ENCODE measurements at regions not wholly inside any gene's neighbourhood (a gene's known extent, or its start where the extent isn't known, plus 50 kb on each side); places are given as distances from the start of the nearest gene placed in this dataset.

DNA sequence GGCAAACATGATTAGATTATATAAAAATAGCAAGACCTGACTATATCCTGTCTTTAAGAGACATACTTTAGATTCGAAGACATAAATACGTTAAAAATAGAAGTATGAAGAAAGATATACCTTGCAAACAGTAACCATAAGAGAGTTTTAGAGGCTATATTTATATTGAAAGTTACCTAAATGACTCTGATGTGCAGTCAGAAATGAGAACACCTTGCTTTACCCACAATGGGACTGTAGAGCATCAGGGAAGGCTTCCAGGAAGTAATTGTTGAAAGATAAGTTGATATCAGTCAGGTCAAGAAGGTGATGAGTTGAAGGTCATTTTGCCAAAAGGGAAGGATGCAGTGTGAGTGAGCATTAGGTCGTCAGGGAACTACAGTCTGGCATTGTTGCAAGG lies 110.2 kb downstream of the NEDD1 start:
- intact Hi-C loops (cut with micrococcal nuclease; ENCODE audit: unreplicated experiment) (no loop called here), in situ Hi-C loops (cut with HindIII; ENCODE audit: low pct_unique_long_range_greater_than_20kb, low sequenced_read_pairs) (no loop called here)
- no peak for TF ChIP-seq SIN3A (IDR thresholded peaks at IDR 0.05; ENCODE audit: borderline replicate concordance, insufficient read depth, low read depth, low read length)
- no peak for TF ChIP-seq POLR2AphosphoS5 (IDR thresholded peaks at IDR 0.05; ENCODE audit: low read depth, low read length)
- TF ChIP-seq, protein P1, sequence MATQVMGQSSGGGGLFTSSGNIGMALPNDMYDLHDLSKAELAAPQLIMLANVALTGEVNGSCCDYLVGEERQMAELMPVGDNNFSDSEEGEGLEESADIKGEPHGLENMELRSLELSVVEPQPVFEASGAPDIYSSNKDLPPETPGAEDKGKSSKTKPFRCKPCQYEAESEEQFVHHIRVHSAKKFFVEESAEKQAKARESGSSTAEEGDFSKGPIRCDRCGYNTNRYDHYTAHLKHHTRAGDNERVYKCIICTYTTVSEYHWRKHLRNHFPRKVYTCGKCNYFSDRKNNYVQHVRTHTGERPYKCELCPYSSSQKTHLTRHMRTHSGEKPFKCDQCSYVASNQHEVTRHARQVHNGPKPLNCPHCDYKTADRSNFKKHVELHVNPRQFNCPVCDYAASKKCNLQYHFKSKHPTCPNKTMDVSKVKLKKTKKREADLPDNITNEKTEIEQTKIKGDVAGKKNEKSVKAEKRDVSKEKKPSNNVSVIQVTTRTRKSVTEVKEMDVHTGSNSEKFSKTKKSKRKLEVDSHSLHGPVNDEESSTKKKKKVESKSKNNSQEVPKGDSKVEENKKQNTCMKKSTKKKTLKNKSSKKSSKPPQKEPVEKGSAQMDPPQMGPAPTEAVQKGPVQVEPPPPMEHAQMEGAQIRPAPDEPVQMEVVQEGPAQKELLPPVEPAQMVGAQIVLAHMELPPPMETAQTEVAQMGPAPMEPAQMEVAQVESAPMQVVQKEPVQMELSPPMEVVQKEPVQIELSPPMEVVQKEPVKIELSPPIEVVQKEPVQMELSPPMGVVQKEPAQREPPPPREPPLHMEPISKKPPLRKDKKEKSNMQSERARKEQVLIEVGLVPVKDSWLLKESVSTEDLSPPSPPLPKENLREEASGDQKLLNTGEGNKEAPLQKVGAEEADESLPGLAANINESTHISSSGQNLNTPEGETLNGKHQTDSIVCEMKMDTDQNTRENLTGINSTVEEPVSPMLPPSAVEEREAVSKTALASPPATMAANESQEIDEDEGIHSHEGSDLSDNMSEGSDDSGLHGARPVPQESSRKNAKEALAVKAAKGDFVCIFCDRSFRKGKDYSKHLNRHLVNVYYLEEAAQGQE (IDR thresholded peaks at IDR 0.05; ENCODE audit: insufficient read depth in 1 of 2, low read depth in 2 of 2, low read length in 1 of 2), result no peak
- TF ChIP-seq, protein P2, sequence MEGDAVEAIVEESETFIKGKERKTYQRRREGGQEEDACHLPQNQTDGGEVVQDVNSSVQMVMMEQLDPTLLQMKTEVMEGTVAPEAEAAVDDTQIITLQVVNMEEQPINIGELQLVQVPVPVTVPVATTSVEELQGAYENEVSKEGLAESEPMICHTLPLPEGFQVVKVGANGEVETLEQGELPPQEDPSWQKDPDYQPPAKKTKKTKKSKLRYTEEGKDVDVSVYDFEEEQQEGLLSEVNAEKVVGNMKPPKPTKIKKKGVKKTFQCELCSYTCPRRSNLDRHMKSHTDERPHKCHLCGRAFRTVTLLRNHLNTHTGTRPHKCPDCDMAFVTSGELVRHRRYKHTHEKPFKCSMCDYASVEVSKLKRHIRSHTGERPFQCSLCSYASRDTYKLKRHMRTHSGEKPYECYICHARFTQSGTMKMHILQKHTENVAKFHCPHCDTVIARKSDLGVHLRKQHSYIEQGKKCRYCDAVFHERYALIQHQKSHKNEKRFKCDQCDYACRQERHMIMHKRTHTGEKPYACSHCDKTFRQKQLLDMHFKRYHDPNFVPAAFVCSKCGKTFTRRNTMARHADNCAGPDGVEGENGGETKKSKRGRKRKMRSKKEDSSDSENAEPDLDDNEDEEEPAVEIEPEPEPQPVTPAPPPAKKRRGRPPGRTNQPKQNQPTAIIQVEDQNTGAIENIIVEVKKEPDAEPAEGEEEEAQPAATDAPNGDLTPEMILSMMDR (IDR thresholded peaks at IDR 0.05), result no peak
- no peak for TF ChIP-seq TCF7L2 (IDR thresholded peaks at IDR 0.05; ENCODE audit: low read depth, low read length)
- POLR2A ChIA-PET, result no interaction called here
- DNase-seq (ENCODE audit: low read depth, low spot score) (no peak), ATAC-seq (no peak)
- CTCF ChIA-PET, result no interaction called here
- Histone ChIP-seq H3K4me1 (ENCODE audit: control insufficient read depth, insufficient read depth, low read length) (no peaks in the 10 kb centered on the region), H3K27ac (ENCODE audit: low read length) (no peak overlapping the region), H3K36me3 (ENCODE audit: control insufficient read depth, insufficient read depth, low read length) (no peaks in the 10 kb centered on the region), H3K9me3 (ENCODE audit: control insufficient read depth, insufficient read depth, low read depth, low read length) (peaks cover 8% of the 10 kb centered on the region; the same call in 1 of the 2 replicates), H3K27me3 (ENCODE audit: control insufficient read depth, insufficient read depth, low read length) (no peaks in the 10 kb centered on the region), H3K4me3 (ENCODE audit: low read depth in 2 of 2, low read length in 2 of 2) (no peak overlapping the region)
- BruUV-seq (replicated peaks), result no TSS peak

GRCh38 chr12:97022536-97023230 lies 115.6 kb downstream of the NEDD1 start:
- no peak overlapping the region for H3K4me3 ChIP-seq (ENCODE audit: low read depth in 2 of 2, low read length in 2 of 2)
- no peaks in the 10 kb centered on the region for H3K36me3 ChIP-seq (ENCODE audit: control insufficient read depth, insufficient read depth, low read length)
- in situ Hi-C loops (cut with HindIII; ENCODE audit: low pct_unique_long_range_greater_than_20kb, low sequenced_read_pairs), result no loop called here
- DNase-seq (ENCODE audit: low read depth, low spot score) (no peak), ATAC-seq (no peak)
- H3K4me1 ChIP-seq (ENCODE audit: control insufficient read depth, insufficient read depth, low read length), result no peaks in the 10 kb centered on the region
- CTCF ChIA-PET, result no interaction called here
- H3K27ac ChIP-seq (ENCODE audit: low read length), result no peak overlapping the region
- no TSS peak for BruUV-seq (replicated peaks)
- intact Hi-C loops (cut with micrococcal nuclease; ENCODE audit: unreplicated experiment), result no loop called here
- POLR2A ChIA-PET, result no interaction called here
- no peaks in the 10 kb centered on the region for H3K27me3 ChIP-seq (ENCODE audit: control insufficient read depth, insufficient read depth, low read length)
- TF ChIP-seq, protein P2 (IDR thresholded peaks at IDR 0.05), result no peak
- TF ChIP-seq SIN3A (IDR thresholded peaks at IDR 0.05; ENCODE audit: borderline replicate concordance, insufficient read depth, low read depth, low read length), result no peak
- no peak for TF ChIP-seq TCF7L2 (IDR thresholded peaks at IDR 0.05; ENCODE audit: low read depth, low read length)
- TF ChIP-seq POLR2AphosphoS5 (IDR thresholded peaks at IDR 0.05; ENCODE audit: low read depth, low read length), result no peak
- TF ChIP-seq, protein P1 (IDR thresholded peaks at IDR 0.05; ENCODE audit: insufficient read depth in 1 of 2, low read depth in 2 of 2, low read length in 1 of 2), result no peak
- no peaks in the 10 kb centered on the region for H3K9me3 ChIP-seq (ENCODE audit: control insufficient read depth, insufficient read depth, low read depth, low read length)

All from Panc1 (cell line).